OCI-LY1 (cell line): ENCODE measurements at regions not wholly inside any gene's neighbourhood (a gene's known extent, or its start where the extent isn't known, plus 50 kb on each side); places are given as distances from the start of the nearest gene placed in this dataset.

Experiments used
- H2AFZ ChIP-seq: fragments of 200-600 bp; sonication (generic), shearing (Covaris generic); 2 replicates; pipeline ENCODE4 v1.6.0; 2014; ENCODE audit warnings: antibody characterized with exemption, mild to moderate bottlenecking, low read length
- H3F3A ChIP-seq: fragments of 200-600 bp; sonication (generic), shearing (Covaris generic); 2 replicates; pipeline ENCODE4 v1.6.0; 2014; ENCODE audit warnings: mild to moderate bottlenecking, antibody characterized with exemption, low read length, moderate library complexity; ENCODE audit not compliant: insufficient read depth
- H3K27ac ChIP-seq: fragments of 200-600 bp; sonication (generic); 2 replicates; pipeline ENCODE4 v1.5.1; 2014; ENCODE audit warnings: low read length, mixed run types, mild to moderate bottlenecking, low read depth; ENCODE audit not compliant: poor library complexity, severe bottlenecking
- H3K27me3 ChIP-seq: fragments of 200-600 bp; sonication (generic); 2 replicates; pipeline ENCODE4 v1.6.0; 2014; ENCODE audit warnings: antibody characterized with exemption, mild to moderate bottlenecking, low read length, moderate library complexity; ENCODE audit not compliant: insufficient read depth
- H3K36me3 ChIP-seq: fragments of 200-600 bp; sonication (generic); 2 replicates; pipeline ENCODE4 v1.6.1; 2014; ENCODE audit warnings: mild to moderate bottlenecking, antibody characterized with exemption, low read length, moderate library complexity, mixed read lengths; ENCODE audit not compliant: insufficient read depth
- H3K4me1 ChIP-seq: fragments of 200-600 bp; sonication (generic); 2 replicates; pipeline ENCODE4 v1.5.1; 2014; ENCODE audit warnings: mild to moderate bottlenecking, low read length, moderate library complexity; ENCODE audit not compliant: insufficient read depth, severe bottlenecking
- H3K4me2 ChIP-seq: fragments of 200-600 bp; sonication (generic), shearing (Covaris generic); 2 replicates; pipeline ENCODE4 v1.6.1; 2014; ENCODE audit warnings: low read length
- H3K4me3 ChIP-seq: fragments of 200-600 bp; sonication (generic); 2 replicates; pipeline ENCODE4 v1.5.1; 2014; ENCODE audit warnings: low read length, low read depth, mild to moderate bottlenecking, mixed read lengths; ENCODE audit not compliant: poor library complexity, severe bottlenecking
- H3K79me2 ChIP-seq: fragments of 200-600 bp; shearing (Covaris generic); 2 replicates; pipeline ENCODE4 v1.6.1; 2016; ENCODE audit warnings: mixed run types, low read length, mixed read lengths; ENCODE audit not compliant: insufficient read depth
- H3K9ac ChIP-seq: fragments of 200-600 bp; sonication (generic), shearing (Covaris generic); 2 replicates; pipeline ENCODE4 v1.6.1; 2014; ENCODE audit warnings: mild to moderate bottlenecking, low read length, mixed read lengths
- H3K9me2 ChIP-seq: fragments of 200-600 bp; sonication (generic), shearing (Covaris generic); 2 replicates; pipeline ENCODE4 v1.6.1; 2014; ENCODE audit warnings: low read depth, mild to moderate bottlenecking, low read length, mixed read lengths
- H3K9me3 ChIP-seq: fragments of 200-600 bp; shearing (Covaris generic); 2 replicates; pipeline ENCODE4 v1.6.1; 2014; ENCODE audit warnings: low read length, mixed read lengths
- H4K20me1 ChIP-seq: fragments of 200-600 bp; sonication (generic), shearing (Covaris generic); 2 replicates; pipeline ENCODE4 v1.6.0; 2016; ENCODE audit warnings: mild to moderate bottlenecking, low read length; ENCODE audit not compliant: insufficient read depth
- CTCF ChIP-seq: fragments of 200-600 bp; sonication (generic), shearing (Covaris generic); IDR thresholded peaks from 2 replicates; pipeline ENCODE4 v1.5.1; 2017; ENCODE audit warnings: mild to moderate bottlenecking, antibody characterized with exemption, low read length, moderate library complexity, mixed read lengths
- EZH2 ChIP-seq: fragments of 200-600 bp; sonication (generic), shearing (Covaris generic); IDR thresholded peaks from 2 replicates; pipeline ENCODE4 v1.8.0; 2017; ENCODE audit warnings: borderline replicate concordance, mixed run types, mild to moderate bottlenecking, antibody characterized with exemption, low read length, moderate library complexity, mixed read lengths

GRCh38 chr11:10918275-10918674 is 60.4 kb upstream of the ZBED5 start:
- Histone ChIP-seq H3K4me1 (no peaks in the 10 kb centered on the region), H3K27ac (no peak overlapping the region), H4K20me1 (no peaks in the 10 kb centered on the region), H3K27me3 (no peaks in the 10 kb centered on the region), H3K4me2 (no peak overlapping the region), H3K36me3 (no peaks in the 10 kb centered on the region), H3K9ac (no peak overlapping the region), H3F3A (no peaks in the 10 kb centered on the region), H3K9me2 (no peaks in the 10 kb centered on the region), H2AFZ (no peak overlapping the region), H3K4me3 (no peak overlapping the region), H3K79me2 (no peaks in the 10 kb centered on the region), H3K9me3 (peaks cover 3% of the 10 kb centered on the region; the same call in 1 of the 2 replicates)
- TF ChIP-seq CTCF = no peak

GRCh38 chr11:10917802-10918201 is 59.9 kb upstream of the ZBED5 start:
- H3F3A ChIP-seq = no peaks in the 10 kb centered on the region
- H3K79me2 ChIP-seq = no peaks in the 10 kb centered on the region
- H4K20me1 ChIP-seq = no peaks in the 10 kb centered on the region
- H3K4me2 ChIP-seq = no peak overlapping the region
- H3K9ac ChIP-seq = no peak overlapping the region
- H2AFZ ChIP-seq = no peak overlapping the region
- H3K4me1 ChIP-seq = no peaks in the 10 kb centered on the region
- H3K9me3 ChIP-seq = peaks cover 3% of the 10 kb centered on the region; the same call in 1 of the 2 replicates
- no peaks in the 10 kb centered on the region for H3K27me3 ChIP-seq
- no peak overlapping the region for H3K27ac ChIP-seq
- no peak for TF ChIP-seq EZH2
- no peak for TF ChIP-seq CTCF
- H3K4me3 ChIP-seq = no peak overlapping the region
- H3K9me2 ChIP-seq = no peaks in the 10 kb centered on the region
- H3K36me3 ChIP-seq = no peaks in the 10 kb centered on the region

GRCh38 chr11:10916665-10917064 is 58.8 kb upstream of the ZBED5 start:
- Histone ChIP-seq H3K27ac (no peak overlapping the region), H3K36me3 (no peaks in the 10 kb centered on the region), H3K9ac (no peak overlapping the region), H2AFZ (no peak overlapping the region), H3F3A (no peaks in the 10 kb centered on the region), H3K9me2 (no peaks in the 10 kb centered on the region), H3K79me2 (no peaks in the 10 kb centered on the region), H3K4me3 (no peak overlapping the region), H4K20me1 (no peaks in the 10 kb centered on the region), H3K9me3 (peaks cover 3% of the 10 kb centered on the region; the same call in 1 of the 2 replicates), H3K4me2 (no peak overlapping the region), H3K4me1 (no peaks in the 10 kb centered on the region), H3K27me3 (no peaks in the 10 kb centered on the region)
- TF ChIP-seq EZH2 = no peak
- TF ChIP-seq CTCF = no peak
